ENCODE measurements at regions not wholly inside any gene's neighbourhood (a gene's known extent, or its start where the extent isn't known, plus 50 kb on each side); places are given as distances from the start of the nearest gene placed in this dataset.

- TF ChIP-seq POLR2A (IDR thresholded peaks at IDR 0.05) (no peak), CTCF (IDR thresholded peaks at IDR 0.05) (no peak)
These were observed 253.1 kb upstream of the CACNA2D1 start for GRCh38 chr7:82696631-82697030.
